ENCODE measurements at regions not wholly inside any gene's neighbourhood (a gene's known extent, or its start where the extent isn't known, plus 50 kb on each side); places are given as distances from the start of the nearest gene placed in this dataset.
"Not testable (repeated sequence)": the region's sequence is repeated elsewhere in the genome, so short reads cannot be mapped to it uniquely, and the experiment has no call there.

- DNase-seq (no peak), ATAC-seq (replicated peaks) (no peak)
- H3K4me1 Mint-ChIP-seq (ENCODE audit: low read depth in 2 of 2) = peaks cover 0 to 7% of the 10 kb centered on the region in 2 donors
- peaks cover 23 to 43% of the 10 kb centered on the region in 2 donors for H3K27me3 Mint-ChIP-seq
- H3K9me3 Mint-ChIP-seq = no peaks in the 10 kb centered on the region
- no peak overlapping the region for H3K4me3 Mint-ChIP-seq
- H3K36me3 Mint-ChIP-seq (ENCODE audit: insufficient read depth) = no peaks in the 10 kb centered on the region
- H3K27ac Mint-ChIP-seq = no peak overlapping the region
Observed at GRCh38 chr6:167208819-167209576, 51.2 kb upstream of the GPR31 start.

- H3K36me3 Mint-ChIP-seq (ENCODE audit: insufficient read depth) = no peaks in the 10 kb centered on the region
- no peaks in the 10 kb centered on the region for H3K9me3 Mint-ChIP-seq
- H3K4me1 Mint-ChIP-seq (ENCODE audit: low read depth in 2 of 2) = peaks cover 0 to 7% of the 10 kb centered on the region in 2 donors
- peaks cover 23 to 43% of the 10 kb centered on the region in 2 donors for H3K27me3 Mint-ChIP-seq
- peak overlapping the region in 1 of 2 donors; percentile 5 for H3K27ac Mint-ChIP-seq
- ATAC-seq (replicated peaks) (no peak), DNase-seq (no peak)
- H3K4me3 Mint-ChIP-seq = no peak overlapping the region
Observed at GRCh38 chr6:167209577-167209975, 51.8 kb upstream of the GPR31 start.

DNA sequence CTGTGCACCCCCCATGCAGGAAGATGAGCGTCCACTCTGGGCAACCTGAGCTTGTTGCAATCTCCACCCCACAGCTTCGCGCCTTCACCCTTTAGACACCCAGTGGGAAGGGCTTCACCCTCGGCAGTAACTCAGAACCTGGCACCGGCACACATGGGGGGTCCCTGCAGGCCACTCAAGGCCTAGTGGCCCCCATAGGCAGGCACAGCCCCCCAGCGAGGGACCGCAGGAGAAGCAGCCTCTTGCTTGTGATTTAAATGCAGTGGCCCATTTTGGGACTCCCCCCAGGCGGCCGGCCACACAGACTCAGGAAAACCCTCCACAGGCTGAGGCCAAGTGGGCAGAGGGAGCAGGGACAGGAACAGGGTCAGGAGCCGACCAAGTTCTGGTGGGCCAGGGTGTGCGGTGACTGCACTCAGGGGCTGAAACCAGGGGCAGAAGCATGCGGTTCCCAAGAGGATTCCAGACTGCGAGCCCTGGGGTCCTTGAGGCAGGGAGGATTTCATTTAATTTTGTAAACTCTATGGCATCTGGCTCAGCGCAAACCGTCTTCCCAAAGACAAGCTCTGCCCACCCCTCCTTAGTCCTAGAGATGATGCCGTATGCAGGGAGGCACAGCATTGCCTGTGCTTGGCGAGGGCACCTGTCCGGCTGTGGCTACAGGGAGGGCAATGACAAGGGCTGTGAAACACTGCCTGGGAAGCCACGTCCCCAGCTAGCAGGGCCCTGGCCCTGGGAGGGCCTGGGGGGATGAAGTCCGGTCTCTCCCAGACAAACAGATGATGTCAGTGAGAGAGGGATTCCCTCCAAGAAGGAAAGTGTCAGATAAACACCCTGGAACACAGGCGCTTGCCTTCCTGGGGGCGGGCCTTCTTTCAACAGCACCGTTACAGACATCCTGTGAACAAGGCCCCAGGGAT lies 52.9 kb upstream of the GPR31 start:
- Mint-ChIP-seq H3K4me1 (ENCODE audit: low read depth in 2 of 2) (peaks cover 0 to 7% of the 10 kb centered on the region in 2 donors), H3K36me3 (ENCODE audit: insufficient read depth) (no peaks in the 10 kb centered on the region), H3K27me3 (peaks cover 23 to 40% of the 10 kb centered on the region in 2 donors), H3K9me3 (no peaks in the 10 kb centered on the region), H3K4me3 (no peak overlapping the region), H3K27ac (peak overlapping the region in 1 of 2 donors; percentile 5)
- ATAC-seq (replicated peaks) (no peak), DNase-seq (no peak)

DNA sequence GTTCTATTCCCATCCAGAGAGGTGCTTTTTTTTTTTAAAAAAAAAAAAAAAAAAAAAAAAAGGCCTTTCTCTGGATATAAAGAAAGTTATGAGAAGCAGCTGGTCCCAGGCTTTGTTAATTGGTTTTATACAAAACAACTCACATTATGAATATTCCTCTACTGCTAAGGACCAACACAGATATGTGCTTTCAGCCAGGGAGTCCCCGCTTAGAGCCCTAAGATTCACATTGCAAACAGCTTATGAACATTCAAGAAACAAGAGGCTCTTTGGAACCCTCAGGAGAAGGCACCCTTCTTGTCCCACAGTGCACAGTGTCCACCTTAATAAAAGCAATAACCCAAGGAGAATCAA lies 53.5 kb upstream of the GPR31 start:
- no peaks in the 10 kb centered on the region for H3K9me3 Mint-ChIP-seq
- no peak overlapping the region for H3K4me3 Mint-ChIP-seq
- no peak for ATAC-seq (replicated peaks)
- H3K27ac Mint-ChIP-seq = no peak overlapping the region
- H3K4me1 Mint-ChIP-seq (ENCODE audit: low read depth in 2 of 2) = peaks cover 0 to 7% of the 10 kb centered on the region in 2 donors
- no peak for DNase-seq
- H3K36me3 Mint-ChIP-seq (ENCODE audit: insufficient read depth) = no peaks in the 10 kb centered on the region
- H3K27me3 Mint-ChIP-seq = peaks cover 21 to 34% of the 10 kb centered on the region in 2 donors

DNA sequence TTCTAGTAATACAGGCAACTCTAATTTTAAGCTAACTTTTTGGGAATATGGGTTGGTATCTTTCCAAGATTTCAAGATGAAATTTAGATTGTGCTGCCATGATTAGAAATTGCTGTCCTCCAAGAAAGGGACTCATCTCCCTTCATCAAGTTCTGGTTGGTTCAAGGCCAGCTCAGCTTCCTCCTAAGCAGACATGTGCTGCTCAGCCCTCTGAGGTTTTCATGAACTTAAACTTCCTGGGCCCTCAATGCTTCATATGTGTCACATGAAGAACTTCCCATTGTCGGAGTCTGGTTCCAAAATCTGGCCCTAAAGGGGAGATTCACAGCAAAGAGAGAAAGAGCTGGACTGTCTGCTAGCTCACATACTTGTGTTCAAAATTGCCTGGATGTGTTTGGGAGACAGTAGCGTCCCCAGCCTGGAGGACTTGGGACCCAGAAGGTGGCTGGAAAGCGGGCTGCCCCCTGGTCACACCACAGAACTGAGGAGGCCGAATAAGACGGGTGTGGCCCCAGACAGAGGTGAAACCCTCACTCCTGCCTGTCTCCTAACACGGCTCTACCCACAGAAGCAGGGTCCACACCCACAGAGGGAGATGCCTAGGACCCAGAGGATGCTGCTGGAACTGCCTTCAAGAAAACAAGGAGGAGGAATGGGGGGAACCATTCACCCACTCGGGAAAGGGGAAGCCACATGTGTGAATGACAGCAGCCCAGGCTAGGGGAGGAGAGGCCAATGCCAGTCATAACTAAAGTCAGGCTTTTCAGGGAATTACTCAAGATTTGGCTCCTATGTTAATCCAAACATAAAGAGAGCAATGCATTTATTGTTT lies 54.3 kb upstream of the GPR31 start:
- H3K4me1 Mint-ChIP-seq (ENCODE audit: low read depth in 2 of 2) = peaks cover 0 to 2% of the 10 kb centered on the region in 2 donors
- H3K27ac Mint-ChIP-seq = peak overlapping the region in 1 of 2 donors; percentile 62
- no peaks in the 10 kb centered on the region for H3K36me3 Mint-ChIP-seq (ENCODE audit: insufficient read depth)
- peaks cover 13 to 26% of the 10 kb centered on the region in 2 donors for H3K27me3 Mint-ChIP-seq
- no peak for DNase-seq
- no peaks in the 10 kb centered on the region for H3K9me3 Mint-ChIP-seq
- H3K4me3 Mint-ChIP-seq = no peak overlapping the region
- ATAC-seq (replicated peaks) = no peak

DNA sequence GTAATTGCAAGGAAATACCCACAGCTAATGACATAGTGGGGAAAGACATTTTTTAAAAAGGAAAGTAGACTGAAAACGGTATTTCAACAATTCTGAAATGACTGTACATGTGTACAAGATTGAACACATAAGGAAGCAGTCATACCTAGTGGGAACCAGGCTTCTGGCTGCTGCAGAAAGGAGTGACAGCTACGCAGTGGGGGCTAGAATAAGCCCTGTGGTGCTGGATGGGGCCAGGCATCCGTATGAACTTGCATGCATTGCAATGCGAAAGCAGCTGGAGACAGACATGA lies 54.9 kb upstream of the GPR31 start:
- ATAC-seq (replicated peaks) (no peak), DNase-seq (no peak)
- H3K4me3 Mint-ChIP-seq = no peak overlapping the region
- H3K4me1 Mint-ChIP-seq (ENCODE audit: low read depth in 2 of 2) = peaks cover 0 to 2% of the 10 kb centered on the region in 2 donors
- H3K27me3 Mint-ChIP-seq = peaks cover 7 to 23% of the 10 kb centered on the region in 2 donors
- H3K27ac Mint-ChIP-seq = no peak overlapping the region
- no peaks in the 10 kb centered on the region for H3K9me3 Mint-ChIP-seq
- no peaks in the 10 kb centered on the region for H3K36me3 Mint-ChIP-seq (ENCODE audit: insufficient read depth)

GRCh38 chr6:167214206-167214605 lies 56.4 kb upstream of the GPR31 start:
- H3K27ac Mint-ChIP-seq = no peak overlapping the region
- peaks cover 0 to 2% of the 10 kb centered on the region in 2 donors for H3K4me1 Mint-ChIP-seq (ENCODE audit: low read depth in 2 of 2)
- H3K27me3 Mint-ChIP-seq = peaks cover 6 to 22% of the 10 kb centered on the region in 2 donors
- H3K9me3 Mint-ChIP-seq = no peaks in the 10 kb centered on the region
- ATAC-seq (replicated peaks) (no peak), DNase-seq (no peak)
- no peak overlapping the region for H3K4me3 Mint-ChIP-seq
- peaks cover 3% of the 10 kb centered on the region for H3K36me3 Mint-ChIP-seq (ENCODE audit: insufficient read depth)

- not testable (repeated sequence) for H3K9me3 Mint-ChIP-seq; H3K4me1 Mint-ChIP-seq (ENCODE audit: low read depth in 2 of 2); ATAC-seq (replicated peaks); H3K4me3 Mint-ChIP-seq; DNase-seq; H3K27ac Mint-ChIP-seq; H3K36me3 Mint-ChIP-seq (ENCODE audit: insufficient read depth)
- peaks cover 0 to 17% of the 10 kb centered on the region in 2 donors for H3K27me3 Mint-ChIP-seq
Observed at GRCh38 chr6:167215429-167216250, 57.9 kb upstream of the GPR31 start.

GRCh38 chr6:167216390-167217050 lies 58.7 kb upstream of the GPR31 start:
- DNase-seq; H3K4me1 Mint-ChIP-seq (ENCODE audit: low read depth in 2 of 2); H3K4me3 Mint-ChIP-seq; H3K9me3 Mint-ChIP-seq; ATAC-seq (replicated peaks); H3K36me3 Mint-ChIP-seq (ENCODE audit: insufficient read depth); H3K27ac Mint-ChIP-seq: not testable (repeated sequence)
- peaks cover 0 to 18% of the 10 kb centered on the region in 2 donors for H3K27me3 Mint-ChIP-seq

DNA sequence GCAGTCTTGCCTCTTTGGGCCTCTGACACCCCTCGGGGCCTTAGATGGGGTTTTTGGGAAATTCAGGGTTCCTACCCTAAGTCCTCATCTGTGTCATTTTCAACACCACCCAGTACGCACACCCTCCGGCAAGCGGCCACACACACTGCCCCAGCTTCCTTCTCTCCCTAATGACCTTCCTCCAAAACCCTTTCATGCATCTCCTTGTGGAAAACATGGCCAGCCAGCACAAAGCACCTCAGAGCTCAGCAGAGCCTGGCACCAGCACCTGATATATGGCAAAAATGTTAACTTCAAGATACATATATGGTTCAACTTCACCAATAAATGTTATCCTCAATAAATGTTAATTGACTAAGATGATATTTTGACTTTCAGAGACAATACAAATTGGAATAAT lies 59.3 kb upstream of the GPR31 start:
- H3K27me3 Mint-ChIP-seq = peaks cover 0 to 23% of the 10 kb centered on the region in 2 donors
- H3K9me3 Mint-ChIP-seq; DNase-seq; H3K27ac Mint-ChIP-seq; H3K4me1 Mint-ChIP-seq (ENCODE audit: low read depth in 2 of 2); H3K36me3 Mint-ChIP-seq (ENCODE audit: insufficient read depth); ATAC-seq (replicated peaks); H3K4me3 Mint-ChIP-seq: not testable (repeated sequence)

DNA sequence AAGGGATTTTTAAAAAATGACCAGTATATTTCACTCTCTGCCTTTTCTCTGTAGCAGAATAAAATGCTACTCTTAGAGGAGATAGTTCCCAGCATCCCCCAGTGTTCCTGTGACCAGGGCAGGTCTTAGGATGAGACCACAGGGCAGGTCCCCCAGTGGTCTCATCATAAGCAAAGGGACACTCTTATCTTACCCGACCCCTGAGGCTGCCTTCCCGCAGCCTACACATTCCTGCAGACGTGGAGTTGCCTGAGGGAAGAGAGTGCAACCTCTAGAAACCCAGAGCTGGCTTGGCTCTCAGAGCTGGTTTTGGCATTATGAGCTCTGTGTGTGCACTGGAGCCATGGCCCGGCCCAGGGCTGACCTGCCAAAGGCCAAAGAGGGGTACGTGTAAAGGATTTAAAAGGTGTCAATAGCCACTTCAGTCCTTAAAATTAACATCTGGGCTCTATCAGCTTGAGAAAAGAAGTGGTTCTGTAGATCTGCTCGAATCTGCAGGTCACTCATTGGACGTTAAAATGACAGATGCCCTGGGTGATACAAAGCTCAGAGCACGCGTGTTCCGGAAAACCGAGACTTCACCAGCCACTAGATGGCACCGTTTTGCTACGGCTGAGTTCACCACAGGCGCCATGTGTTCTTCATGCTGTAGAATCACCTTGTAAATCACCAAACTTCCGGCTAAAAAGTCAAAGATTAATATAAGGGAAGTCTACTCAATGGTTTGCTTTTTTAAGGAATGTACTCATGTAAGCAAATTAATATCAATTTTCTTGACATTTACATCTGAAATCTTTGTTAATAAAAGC lies 60.4 kb upstream of the GPR31 start:
- H3K4me1 Mint-ChIP-seq (ENCODE audit: low read depth in 2 of 2); H3K36me3 Mint-ChIP-seq (ENCODE audit: insufficient read depth); H3K4me3 Mint-ChIP-seq; H3K9me3 Mint-ChIP-seq: not testable (repeated sequence)
- Mint-ChIP-seq H3K27me3 (peaks cover 0 to 23% of the 10 kb centered on the region in 2 donors), H3K27ac (peak overlapping the region in 1 of 2 donors; percentile 44)
- peak; percentile 93 for ATAC-seq (replicated peaks)
- peak; percentile 13 to 23 (median 20) for DNase-seq

GRCh38 chr6:167219079-167219478 lies 61.3 kb upstream of the GPR31 start:
- not testable (repeated sequence) for ATAC-seq (replicated peaks); H3K4me1 Mint-ChIP-seq (ENCODE audit: low read depth in 2 of 2); H3K27ac Mint-ChIP-seq

More at GRCh38 chr6:167219079-167219478, 61.3 kb upstream of the GPR31 start:
- not testable (repeated sequence) for DNase-seq; H3K9me3 Mint-ChIP-seq; H3K36me3 Mint-ChIP-seq (ENCODE audit: insufficient read depth); H3K4me3 Mint-ChIP-seq
- H3K27me3 Mint-ChIP-seq = peaks cover 0 to 23% of the 10 kb centered on the region in 2 donors
